ENCODE measurements at regions not wholly inside any gene's neighbourhood (a gene's known extent, or its start where the extent isn't known, plus 50 kb on each side); places are given as distances from the start of the nearest gene placed in this dataset.

- ChIA-PET POLR2A (no interaction called here), CTCF (no interaction called here)
- H3K4me3 ChIP-seq (ENCODE audit: low read depth, low read length): no peak overlapping the region
- H3K27me3 ChIP-seq (ENCODE audit: control insufficient read depth, insufficient read depth, low read length): no peaks in the 10 kb centered on the region
- TF ChIP-seq CTCF (IDR thresholded peaks at IDR 0.05; ENCODE audit: insufficient read depth, low read depth, low read length): no peak
- DNase-seq (ENCODE audit: low read depth): no peak
- H3K36me3 ChIP-seq (ENCODE audit: control insufficient read depth, insufficient read depth, low read length): no peaks in the 10 kb centered on the region
Observed at GRCh38 chr6:76708641-76709331, 636.3 kb upstream of the IMPG1 start.

GRCh38 chr6:76707630-76708029, 635.2 kb upstream of the IMPG1 start:
- Histone ChIP-seq H3K4me3 (ENCODE audit: low read depth, low read length) (no peak overlapping the region), H3K36me3 (ENCODE audit: control insufficient read depth, insufficient read depth, low read length) (no peaks in the 10 kb centered on the region), H3K27me3 (ENCODE audit: control insufficient read depth, insufficient read depth, low read length) (no peaks in the 10 kb centered on the region)
- ChIA-PET CTCF (no interaction called here), POLR2A (no interaction called here)
- no peak for DNase-seq (ENCODE audit: low read depth)
- TF ChIP-seq CTCF (IDR thresholded peaks at IDR 0.05; ENCODE audit: insufficient read depth, low read depth, low read length): no peak

DNA sequence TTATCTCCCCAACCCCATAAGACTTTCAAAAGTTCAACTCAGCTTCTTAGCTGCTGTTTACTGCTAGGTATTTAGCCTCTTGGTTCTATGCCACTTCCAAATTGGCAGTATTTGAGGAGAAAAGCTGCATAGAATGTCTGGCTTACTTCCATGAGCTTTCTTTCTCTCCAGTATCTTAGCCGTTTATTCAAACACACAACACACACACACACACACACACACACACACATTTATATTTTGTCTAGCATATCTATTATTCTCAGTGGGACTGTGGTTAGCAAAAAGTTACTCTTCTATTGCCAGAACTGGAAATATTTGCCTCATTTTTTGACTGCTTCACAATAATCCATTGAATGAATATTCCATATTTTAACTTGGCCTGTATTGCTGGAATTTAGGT, 634.2 kb upstream of the IMPG1 start:
- no peak for TF ChIP-seq CTCF (IDR thresholded peaks at IDR 0.05; ENCODE audit: insufficient read depth, low read depth, low read length)
- ChIA-PET CTCF (no interaction called here), POLR2A (no interaction called here)
- no peaks in the 10 kb centered on the region for H3K36me3 ChIP-seq (ENCODE audit: control insufficient read depth, insufficient read depth, low read length)
- no peak overlapping the region for H3K4me3 ChIP-seq (ENCODE audit: low read depth, low read length)
- DNase-seq (ENCODE audit: low read depth): no peak
- no peaks in the 10 kb centered on the region for H3K27me3 ChIP-seq (ENCODE audit: control insufficient read depth, insufficient read depth, low read length)

DNA sequence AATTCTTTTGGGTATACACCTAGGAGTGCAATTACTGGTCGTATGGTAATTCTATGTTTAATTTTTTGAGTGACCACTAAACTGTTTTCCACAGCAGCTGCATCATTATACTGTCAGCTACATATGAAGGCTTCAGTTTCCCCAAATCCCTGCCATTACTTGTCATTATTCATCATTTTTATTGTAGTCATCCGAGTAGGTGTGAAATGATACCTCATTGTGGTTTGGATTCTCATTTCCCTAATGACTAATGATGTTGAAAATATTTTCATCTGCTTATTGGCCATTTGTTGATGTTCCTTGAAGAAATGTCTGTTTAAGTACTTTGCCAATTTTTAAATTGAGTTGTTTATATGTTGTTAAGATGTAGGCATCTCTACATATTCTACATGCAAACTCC, 633.6 kb upstream of the IMPG1 start:
- Histone ChIP-seq H3K4me3 (ENCODE audit: low read depth, low read length) (no peak overlapping the region), H3K27me3 (ENCODE audit: control insufficient read depth, insufficient read depth, low read length) (no peaks in the 10 kb centered on the region), H3K36me3 (ENCODE audit: control insufficient read depth, insufficient read depth, low read length) (no peaks in the 10 kb centered on the region)
- TF ChIP-seq CTCF (IDR thresholded peaks at IDR 0.05; ENCODE audit: insufficient read depth, low read depth, low read length): no peak
- ChIA-PET POLR2A (no interaction called here), CTCF (no interaction called here)
- DNase-seq (ENCODE audit: low read depth): no peak

DNA sequence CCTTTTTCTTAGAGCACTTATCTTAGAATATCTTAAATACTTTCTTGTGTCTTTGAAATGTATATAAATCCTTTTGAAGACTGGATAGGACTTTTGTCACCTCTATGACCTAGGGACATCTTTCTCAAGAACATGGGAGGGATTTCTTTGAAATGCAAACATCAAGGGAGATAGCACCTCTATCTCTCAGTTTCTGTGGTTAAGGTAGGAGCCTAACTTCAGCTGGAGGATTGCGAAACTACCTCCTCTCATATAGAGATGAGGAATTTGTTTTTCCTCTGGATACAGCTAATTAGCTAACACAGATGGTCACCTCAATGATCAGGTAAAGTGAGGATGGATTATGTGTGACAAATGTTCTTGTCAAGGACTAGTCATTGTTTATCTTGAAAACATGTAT, 631.3 kb upstream of the IMPG1 start:
- H3K27me3 ChIP-seq (ENCODE audit: control insufficient read depth, insufficient read depth, low read length): no peaks in the 10 kb centered on the region
- DNase-seq (ENCODE audit: low read depth): no peak
- no peak overlapping the region for H3K4me3 ChIP-seq (ENCODE audit: low read depth, low read length)
- no peaks in the 10 kb centered on the region for H3K36me3 ChIP-seq (ENCODE audit: control insufficient read depth, insufficient read depth, low read length)
- TF ChIP-seq CTCF (IDR thresholded peaks at IDR 0.05; ENCODE audit: insufficient read depth, low read depth, low read length): no peak
- CTCF ChIA-PET: interaction anchor here (2.4 kb wide), 1 partner anchor 19 kb away, joined by 6 read pairs; no protein-coding TSS in a partner anchor
- POLR2A ChIA-PET: no interaction called here

Data from BJ (cell line).